ENCODE measurements at regions not wholly inside any gene's neighbourhood (a gene's known extent, or its start where the extent isn't known, plus 50 kb on each side); places are given as distances from the start of the nearest gene placed in this dataset.

- no peaks in the 10 kb centered on the region for H3K27me3 ChIP-seq
- H3K9me3 ChIP-seq, result peaks cover 0 to 10% (median 8%) of the 10 kb centered on the region in 4 donors
- WGBS, 5 donors, result 78 to 86% (median 85%) methylated on average over 6 of the region's 6 CpGs
- H3K4me3 ChIP-seq, result no peak overlapping the region
- DNase-seq, result no peak
- intact Hi-C loops (cut with DNase I; ENCODE audit: low total_unique reads), result no loop called here
- H3K27ac ChIP-seq, result no peak overlapping the region
- TF ChIP-seq POLR2A (IDR thresholded peaks at IDR 0.05), result no peak
- no peak for TF ChIP-seq CTCF (IDR thresholded peaks at IDR 0.05)
- no peak for TF ChIP-seq POLR2AphosphoS5 (IDR thresholded peaks at IDR 0.05)
- TF ChIP-seq EP300 (IDR thresholded peaks at IDR 0.05), result no peak
- peaks cover 0 to 5% (median 0%) of the 10 kb centered on the region in 4 donors for H3K4me1 ChIP-seq
- no peaks in the 10 kb centered on the region for H3K36me3 ChIP-seq
These were observed 516.5 kb downstream of the PCDH7 start for GRCh38 chr4:31236639-31237173.

- H3K36me3 ChIP-seq, result no peaks in the 10 kb centered on the region
- no peaks in the 10 kb centered on the region for H3K27me3 ChIP-seq
- no peak for DNase-seq
- intact Hi-C loops (cut with DNase I; ENCODE audit: low total_unique reads), result no loop called here
- H3K4me1 ChIP-seq, result peaks cover 0 to 5% (median 0%) of the 10 kb centered on the region in 4 donors
- no peak for TF ChIP-seq POLR2AphosphoS5 (IDR thresholded peaks at IDR 0.05)
- TF ChIP-seq POLR2A (IDR thresholded peaks at IDR 0.05), result no peak
- no peak for TF ChIP-seq CTCF (IDR thresholded peaks at IDR 0.05)
- TF ChIP-seq EP300 (IDR thresholded peaks at IDR 0.05), result no peak
- H3K27ac ChIP-seq, result no peak overlapping the region
- H3K4me3 ChIP-seq, result no peak overlapping the region
- peaks cover 0 to 10% (median 8%) of the 10 kb centered on the region in 4 donors for H3K9me3 ChIP-seq
These were observed 517.1 kb downstream of the PCDH7 start for GRCh38 chr4:31237233-31237632.

- Histone ChIP-seq H3K27ac (no peak overlapping the region), H3K4me3 (no peak overlapping the region), H3K4me1 (peaks cover 0 to 5% (median 0%) of the 10 kb centered on the region in 4 donors), H3K27me3 (no peaks in the 10 kb centered on the region), H3K36me3 (no peaks in the 10 kb centered on the region), H3K9me3 (peaks cover 0 to 10% (median 8%) of the 10 kb centered on the region in 4 donors)
- TF ChIP-seq EP300 (IDR thresholded peaks at IDR 0.05) (no peak), POLR2AphosphoS5 (IDR thresholded peaks at IDR 0.05) (no peak), CTCF (IDR thresholded peaks at IDR 0.05) (no peak), POLR2A (IDR thresholded peaks at IDR 0.05) (no peak)
- no peak for DNase-seq
- intact Hi-C loops (cut with DNase I; ENCODE audit: low total_unique reads), result no loop called here
These were observed 519.7 kb downstream of the PCDH7 start for GRCh38 chr4:31239886-31240285.

GRCh38 chr4:31241504-31242106 lies 521.4 kb downstream of the PCDH7 start:
- H3K4me3 ChIP-seq, result no peak overlapping the region
- H3K9me3 ChIP-seq, result peaks cover 0 to 10% (median 8%) of the 10 kb centered on the region in 4 donors
- no peak overlapping the region for H3K27ac ChIP-seq
- no peaks in the 10 kb centered on the region for H3K36me3 ChIP-seq
- intact Hi-C loops (cut with DNase I; ENCODE audit: low total_unique reads), result no loop called here
- no peaks in the 10 kb centered on the region for H3K27me3 ChIP-seq
- no peak for TF ChIP-seq POLR2A (IDR thresholded peaks at IDR 0.05)
- TF ChIP-seq CTCF (IDR thresholded peaks at IDR 0.05), result no peak
- no peak for TF ChIP-seq EP300 (IDR thresholded peaks at IDR 0.05)
- TF ChIP-seq POLR2AphosphoS5 (IDR thresholded peaks at IDR 0.05), result no peak
- H3K4me1 ChIP-seq, result no peaks in the 10 kb centered on the region
- 69 to 85% (median 84%) methylated on average over 1 of the region's 1 CpG for WGBS, 5 donors
- no peak for DNase-seq

Data from stomach (tissue), 8 donors.